ENCODE measurements at regions not wholly inside any gene's neighbourhood (a gene's known extent, or its start where the extent isn't known, plus 50 kb on each side); places are given as distances from the start of the nearest gene placed in this dataset.

DNA sequence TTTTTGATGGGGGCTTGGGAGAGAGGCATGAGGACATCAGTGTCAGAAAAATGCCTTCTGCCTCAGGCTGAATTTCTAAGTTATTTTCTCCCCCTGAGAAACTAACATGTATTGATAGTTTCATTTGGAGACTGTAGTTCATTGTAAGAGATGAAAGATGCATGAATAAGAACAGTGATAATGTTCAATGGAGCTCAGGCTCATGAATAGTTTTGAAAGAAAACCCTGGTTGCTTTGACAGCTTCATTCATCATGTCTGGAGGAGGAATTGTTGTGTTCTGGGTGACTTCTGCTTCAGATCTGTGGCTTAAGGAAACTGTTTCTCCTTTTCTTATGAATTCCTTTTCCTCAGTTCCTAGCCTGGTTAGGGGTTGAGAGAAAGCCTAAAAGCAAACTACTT, 204.0 kb upstream of the LRRC3B start:
- TF ChIP-seq CTCF (conservative IDR thresholded peaks at IDR 0.05; ENCODE audit: low read length) = no peak
- no peak for DNase-seq (ENCODE audit: low read depth)
- H3K4me3 ChIP-seq (ENCODE audit: low read length) = no peak overlapping the region

- TF ChIP-seq CTCF (conservative IDR thresholded peaks at IDR 0.05; ENCODE audit: low read length) = no peak
- DNase-seq (ENCODE audit: low read depth) = no peak
- no peak overlapping the region for H3K4me3 ChIP-seq (ENCODE audit: low read length)
Observed at GRCh38 chr3:26422415-26422814, 200.2 kb upstream of the LRRC3B start.

DNA sequence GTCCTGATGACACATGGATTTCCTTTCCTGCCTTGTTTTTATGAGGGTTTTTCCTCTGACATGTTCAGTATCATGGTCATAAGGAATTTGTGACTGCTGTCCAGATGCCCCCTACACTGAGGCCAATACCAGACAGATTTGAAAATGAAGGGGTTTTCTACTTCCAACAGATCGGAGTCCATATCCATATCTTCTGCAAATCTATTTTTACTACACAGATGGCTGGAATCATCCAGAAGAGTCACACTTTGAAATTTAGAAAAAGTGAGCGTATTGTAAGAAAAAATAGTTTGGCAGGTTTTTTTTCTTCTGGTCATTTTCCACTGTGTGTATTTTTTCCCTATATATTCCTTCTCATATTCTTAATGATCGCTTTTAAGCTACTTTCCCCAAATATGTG, 197.5 kb upstream of the LRRC3B start:
- no peak for TF ChIP-seq CTCF (conservative IDR thresholded peaks at IDR 0.05; ENCODE audit: low read length)
- no peak for DNase-seq (ENCODE audit: low read depth)
- H3K4me3 ChIP-seq (ENCODE audit: low read length) = no peak overlapping the region

- no peak for TF ChIP-seq CTCF (conservative IDR thresholded peaks at IDR 0.05; ENCODE audit: low read length)
- no peak for DNase-seq (ENCODE audit: low read depth)
- H3K4me3 ChIP-seq (ENCODE audit: low read length) = no peak overlapping the region
Observed at GRCh38 chr3:26428992-26429391, 193.6 kb upstream of the LRRC3B start.

GRCh38 chr3:26437678-26438077, 184.9 kb upstream of the LRRC3B start:
- no peak for TF ChIP-seq CTCF (conservative IDR thresholded peaks at IDR 0.05; ENCODE audit: low read length)
- DNase-seq (ENCODE audit: low read depth) = no peak
- no peak overlapping the region for H3K4me3 ChIP-seq (ENCODE audit: low read length)

DNA sequence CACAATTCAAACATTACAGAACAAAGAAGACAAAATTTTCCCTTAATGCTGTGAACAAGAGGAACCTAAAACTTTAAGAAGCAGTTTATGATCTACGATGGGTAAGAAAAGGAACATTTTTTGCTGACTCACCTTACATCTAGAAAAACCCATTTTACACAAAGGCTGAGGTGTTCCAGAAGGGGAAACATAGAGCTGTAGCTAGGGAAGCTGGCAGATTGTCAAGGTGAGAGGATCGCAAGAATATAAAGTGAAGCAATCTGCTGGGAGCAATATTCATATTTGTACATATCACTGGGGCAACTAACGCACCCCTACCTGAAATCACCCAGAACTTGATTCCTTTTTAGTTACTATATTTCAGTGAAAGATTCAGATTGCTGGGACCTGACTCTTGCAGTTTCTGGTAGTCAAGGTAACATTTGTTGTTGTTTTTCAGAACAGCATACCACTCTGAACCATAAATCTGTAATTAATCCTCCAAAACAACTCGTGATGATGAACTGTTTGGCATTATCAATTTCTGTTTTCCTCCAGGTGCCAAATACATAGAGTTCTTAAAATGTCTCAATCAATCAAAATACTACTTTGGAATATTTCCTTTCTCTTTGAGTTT, 184.1 kb upstream of the LRRC3B start:
- H3K4me3 ChIP-seq (ENCODE audit: low read length) = no peak overlapping the region
- TF ChIP-seq CTCF (conservative IDR thresholded peaks at IDR 0.05; ENCODE audit: low read length) = no peak
- DNase-seq (ENCODE audit: low read depth) = no peak

DNA sequence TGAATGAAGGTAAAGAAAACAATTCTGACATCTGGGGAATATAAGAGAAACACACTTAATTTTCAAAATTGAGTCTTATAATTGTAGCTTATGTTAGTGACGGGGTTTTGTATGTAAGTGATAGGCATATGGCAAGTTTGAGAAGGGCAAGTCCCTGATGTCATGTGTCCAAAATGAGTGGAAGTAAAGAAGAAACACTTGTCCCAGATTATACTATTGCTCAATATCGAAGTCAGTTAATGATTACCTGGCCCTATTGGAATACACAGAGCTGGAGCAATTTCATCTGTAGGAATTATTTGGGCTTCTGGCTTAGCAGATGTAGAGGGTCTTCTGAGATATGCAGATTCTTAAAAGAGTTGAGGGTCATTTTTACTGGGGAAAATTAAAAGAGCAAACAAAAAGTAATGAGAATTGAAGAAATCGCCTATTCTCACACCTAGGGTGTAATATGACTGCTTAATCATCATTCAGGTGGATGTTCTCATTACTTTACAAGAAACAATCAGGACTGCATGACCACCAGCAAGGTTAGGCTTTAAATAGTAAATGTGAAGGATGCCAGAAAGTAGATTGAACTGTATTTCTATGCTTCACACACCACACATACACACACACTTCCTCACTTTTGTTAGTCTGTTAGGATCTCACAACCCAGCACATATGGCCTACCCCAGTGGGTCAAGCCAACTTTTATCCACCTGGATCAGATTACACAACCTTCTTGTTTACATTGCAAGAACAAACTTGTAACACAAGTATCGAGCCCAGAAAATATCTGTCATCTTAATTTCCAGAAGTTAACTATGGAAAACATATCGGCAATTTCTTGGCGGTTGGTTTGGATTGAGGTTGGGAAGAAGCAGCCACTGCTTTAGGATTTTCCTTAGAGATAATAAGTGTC, 183.3 kb upstream of the LRRC3B start:
- H3K4me3 ChIP-seq (ENCODE audit: low read length) = no peak overlapping the region
- no peak for TF ChIP-seq CTCF (conservative IDR thresholded peaks at IDR 0.05; ENCODE audit: low read length)
- DNase-seq (ENCODE audit: low read depth) = no peak
